ENCODE measurements at regions not wholly inside any gene's neighbourhood (a gene's known extent, or its start where the extent isn't known, plus 50 kb on each side); places are given as distances from the start of the nearest gene placed in this dataset.

DNA sequence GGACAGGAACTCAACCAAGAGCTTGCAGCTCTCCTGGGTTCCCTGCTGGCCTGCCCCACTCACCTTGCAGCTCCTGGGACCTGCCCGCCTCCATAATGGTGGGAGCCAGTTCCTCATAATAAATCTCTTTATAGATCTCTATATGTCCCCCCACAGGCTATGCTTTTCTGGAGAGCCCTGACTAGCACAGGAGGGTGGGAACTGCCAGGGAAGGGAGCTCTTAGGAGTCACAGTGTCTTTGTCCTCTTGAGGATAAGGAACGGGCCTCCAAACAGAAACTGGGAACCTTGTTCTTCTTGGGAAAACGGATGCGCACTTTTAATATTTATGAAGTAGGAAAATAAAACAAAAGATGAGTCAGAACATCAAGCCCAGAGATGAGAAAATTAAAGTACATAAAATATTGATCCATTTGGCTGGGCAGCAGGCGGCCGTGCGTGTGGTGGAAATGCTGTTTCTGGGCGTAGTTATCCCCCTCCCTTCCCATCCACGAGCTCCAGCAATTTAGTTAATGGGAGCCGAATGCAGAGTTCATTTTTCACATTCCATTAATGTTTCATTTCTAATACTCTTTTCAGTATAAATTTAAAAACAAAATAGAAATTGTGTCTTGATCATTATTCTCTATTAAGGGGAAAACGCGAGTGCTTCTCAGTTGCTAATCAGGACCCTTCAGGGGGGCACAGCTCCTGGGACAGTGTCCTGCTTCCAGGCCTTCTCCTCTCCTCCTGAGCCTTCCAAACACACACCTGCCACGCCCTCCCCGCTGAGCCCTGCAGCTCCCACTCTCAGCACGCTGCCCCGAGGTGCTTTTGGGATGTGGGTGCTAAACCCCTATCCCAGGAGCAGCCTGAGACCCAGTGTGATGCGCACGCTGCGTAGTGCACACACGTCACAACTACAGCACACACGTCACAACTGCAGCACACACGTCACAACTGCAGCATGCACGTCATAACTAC, 323.3 kb upstream of the AJAP1 start:
- intact Hi-C loops (cut with DNase I; ENCODE audit: low total_unique reads), result no loop called here
- H3K27me3 ChIP-seq, result no peaks in the 10 kb centered on the region

DNA sequence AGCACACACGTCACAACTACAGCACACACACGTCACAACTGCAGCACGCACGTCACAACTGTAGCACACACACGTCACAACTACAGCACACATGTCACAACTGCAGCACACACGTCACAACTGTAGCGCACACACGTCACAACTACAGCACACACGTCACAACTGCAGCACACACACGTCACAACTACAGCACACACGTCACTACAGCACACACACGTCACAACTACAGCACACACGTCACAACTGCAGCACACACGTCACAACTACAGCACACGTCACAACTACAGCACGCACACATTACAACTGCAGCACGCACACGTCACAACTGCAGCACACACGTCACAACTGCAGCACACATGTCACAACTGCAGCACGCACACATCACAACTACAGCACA, 322.6 kb upstream of the AJAP1 start:
- intact Hi-C loops (cut with DNase I; ENCODE audit: low total_unique reads), result no loop called here
- WGBS, 2 donors, result 87 to 92% methylated on average over 20 of the region's 20 CpGs

More for the DNA sequence above, 323.3 kb upstream of the AJAP1 start:
- DNase-seq, result no peak
- H3K36me3 ChIP-seq (ENCODE audit: low read depth, missing control alignments), result no peaks in the 10 kb centered on the region
- no peak overlapping the region for H3K27ac ChIP-seq
- no peak overlapping the region for H3K4me3 ChIP-seq
- TF ChIP-seq, protein P1, sequence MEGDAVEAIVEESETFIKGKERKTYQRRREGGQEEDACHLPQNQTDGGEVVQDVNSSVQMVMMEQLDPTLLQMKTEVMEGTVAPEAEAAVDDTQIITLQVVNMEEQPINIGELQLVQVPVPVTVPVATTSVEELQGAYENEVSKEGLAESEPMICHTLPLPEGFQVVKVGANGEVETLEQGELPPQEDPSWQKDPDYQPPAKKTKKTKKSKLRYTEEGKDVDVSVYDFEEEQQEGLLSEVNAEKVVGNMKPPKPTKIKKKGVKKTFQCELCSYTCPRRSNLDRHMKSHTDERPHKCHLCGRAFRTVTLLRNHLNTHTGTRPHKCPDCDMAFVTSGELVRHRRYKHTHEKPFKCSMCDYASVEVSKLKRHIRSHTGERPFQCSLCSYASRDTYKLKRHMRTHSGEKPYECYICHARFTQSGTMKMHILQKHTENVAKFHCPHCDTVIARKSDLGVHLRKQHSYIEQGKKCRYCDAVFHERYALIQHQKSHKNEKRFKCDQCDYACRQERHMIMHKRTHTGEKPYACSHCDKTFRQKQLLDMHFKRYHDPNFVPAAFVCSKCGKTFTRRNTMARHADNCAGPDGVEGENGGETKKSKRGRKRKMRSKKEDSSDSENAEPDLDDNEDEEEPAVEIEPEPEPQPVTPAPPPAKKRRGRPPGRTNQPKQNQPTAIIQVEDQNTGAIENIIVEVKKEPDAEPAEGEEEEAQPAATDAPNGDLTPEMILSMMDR (IDR thresholded peaks at IDR 0.05), result no peak
- no peak for TF ChIP-seq POLR2A (IDR thresholded peaks at IDR 0.05)
- WGBS, 2 donors, result 82 to 84% methylated on average over 21 to 23 of the region's 23 CpGs
- no peaks in the 10 kb centered on the region for H3K9me3 ChIP-seq
- H3K4me1 ChIP-seq, result no peaks in the 10 kb centered on the region

DNA sequence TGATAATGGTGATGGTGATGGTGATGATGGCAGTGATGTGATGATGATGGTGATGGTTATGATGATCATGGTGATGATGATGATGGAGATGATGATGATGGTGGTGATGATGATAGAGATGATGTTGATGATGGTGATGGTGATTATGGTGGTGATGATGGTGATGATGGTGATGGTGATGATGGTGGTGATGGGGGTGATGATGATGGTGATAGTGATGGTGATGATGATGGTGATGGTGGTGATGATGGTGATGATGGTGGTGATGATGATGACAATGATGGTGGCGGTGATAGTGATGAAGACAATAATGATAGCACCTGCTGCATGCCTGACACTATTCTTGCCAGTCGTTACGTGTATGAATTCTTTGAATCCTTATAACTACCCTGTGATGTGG, 317.9 kb upstream of the AJAP1 start:
- H3K27ac ChIP-seq, result no peak overlapping the region
- no peak for TF ChIP-seq POLR2A (IDR thresholded peaks at IDR 0.05)
- TF ChIP-seq, protein P1 (IDR thresholded peaks at IDR 0.05), result no peak
- H3K4me3 ChIP-seq, result no peak overlapping the region
- intact Hi-C loops (cut with DNase I; ENCODE audit: low total_unique reads), result no loop called here
- no peaks in the 10 kb centered on the region for H3K9me3 ChIP-seq
- no peaks in the 10 kb centered on the region for H3K27me3 ChIP-seq
- 87 to 97% methylated on average over 3 of the region's 3 CpGs for whole genome bisulfite sequencing, 2 donors
- no peaks in the 10 kb centered on the region for H3K4me1 ChIP-seq
- H3K36me3 ChIP-seq (ENCODE audit: low read depth, missing control alignments), result no peaks in the 10 kb centered on the region
- DNase-seq, result no peak

More for the DNA sequence above, 322.6 kb upstream of the AJAP1 start:
- Histone ChIP-seq H3K27me3 (no peaks in the 10 kb centered on the region), H3K9me3 (no peaks in the 10 kb centered on the region), H3K4me3 (no peak overlapping the region), H3K4me1 (no peaks in the 10 kb centered on the region), H3K27ac (no peak overlapping the region), H3K36me3 (ENCODE audit: low read depth, missing control alignments) (no peaks in the 10 kb centered on the region)
- no peak for DNase-seq
- no peak for TF ChIP-seq POLR2A (IDR thresholded peaks at IDR 0.05)
- TF ChIP-seq, protein P1 (IDR thresholded peaks at IDR 0.05), result no peak

DNA sequence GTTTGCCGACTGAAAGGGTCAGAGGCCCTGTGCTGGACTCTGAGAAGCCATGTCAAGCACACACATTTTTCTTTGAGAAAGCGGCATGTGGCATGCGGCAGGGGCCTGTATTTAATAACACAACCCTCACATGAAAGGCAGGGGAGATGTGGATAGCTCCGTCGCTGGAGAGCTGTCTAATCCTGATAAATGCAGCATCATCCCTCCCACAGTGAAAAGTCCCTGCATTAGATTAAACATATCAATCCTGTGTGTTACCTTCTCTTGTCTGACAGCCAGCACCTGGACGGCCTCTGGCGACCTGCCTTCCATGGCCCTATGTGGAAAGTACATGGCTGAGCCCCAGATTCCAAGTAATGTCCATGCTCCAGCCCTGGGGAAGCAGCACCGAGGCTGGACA, 313.0 kb upstream of the AJAP1 start:
- H3K4me3 ChIP-seq, result no peak overlapping the region
- TF ChIP-seq, protein P1 (IDR thresholded peaks at IDR 0.05), result no peak
- TF ChIP-seq POLR2A (IDR thresholded peaks at IDR 0.05), result no peak
- no peaks in the 10 kb centered on the region for H3K9me3 ChIP-seq
- no peaks in the 10 kb centered on the region for H3K4me1 ChIP-seq
- H3K36me3 ChIP-seq (ENCODE audit: low read depth, missing control alignments), result no peaks in the 10 kb centered on the region
- DNase-seq, result no peak
- 82 to 92% methylated on average over 8 of the region's 8 CpGs for WGBS, 2 donors
- intact Hi-C loops (cut with DNase I; ENCODE audit: low total_unique reads), result no loop called here
- H3K27ac ChIP-seq, result no peak overlapping the region
- no peaks in the 10 kb centered on the region for H3K27me3 ChIP-seq
